HG02642 (cell line): ENCODE measurements at regions not wholly inside any gene's neighbourhood (a gene's known extent, or its start where the extent isn't known, plus 50 kb on each side); places are given as distances from the start of the nearest gene placed in this dataset.

ENCODE experiments used
- ATAC-seq: cut with Tn5 transposase; IDR thresholded peaks from one replicate; pipeline ENCODE4 v1.9.1; 2021; ENCODE audit warnings: mild to moderate bottlenecking; ENCODE audit not compliant: unreplicated experiment, poor library complexity

DNA sequence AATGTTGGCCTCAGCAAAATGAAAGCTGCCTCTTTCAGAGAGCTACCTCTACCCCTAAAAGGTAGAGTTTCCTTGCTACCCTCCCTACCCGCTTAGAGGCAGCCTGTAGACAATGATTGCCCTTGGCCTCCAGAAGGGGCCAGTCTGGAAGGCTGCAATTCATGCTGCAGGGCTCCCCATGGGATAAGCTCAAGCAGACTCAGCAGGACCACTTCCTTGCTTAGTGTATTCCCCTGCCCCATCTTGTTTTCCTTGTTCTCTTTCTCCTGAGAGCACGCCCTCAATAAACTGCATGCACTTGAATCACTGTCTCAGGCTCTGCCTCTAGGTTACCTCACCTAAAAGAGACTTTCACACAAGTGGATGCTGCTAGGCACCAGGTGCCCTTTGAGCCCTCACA is 134.0 kb upstream of the CTNNB1 start:
- ATAC-seq, result no peak

GRCh38 chr3:41073190-41073589 is 126.1 kb upstream of the CTNNB1 start:
- ATAC-seq, result no peak

GRCh38 chr3:41075975-41076374 is 123.3 kb upstream of the CTNNB1 start:
- ATAC-seq, result no peak

DNA sequence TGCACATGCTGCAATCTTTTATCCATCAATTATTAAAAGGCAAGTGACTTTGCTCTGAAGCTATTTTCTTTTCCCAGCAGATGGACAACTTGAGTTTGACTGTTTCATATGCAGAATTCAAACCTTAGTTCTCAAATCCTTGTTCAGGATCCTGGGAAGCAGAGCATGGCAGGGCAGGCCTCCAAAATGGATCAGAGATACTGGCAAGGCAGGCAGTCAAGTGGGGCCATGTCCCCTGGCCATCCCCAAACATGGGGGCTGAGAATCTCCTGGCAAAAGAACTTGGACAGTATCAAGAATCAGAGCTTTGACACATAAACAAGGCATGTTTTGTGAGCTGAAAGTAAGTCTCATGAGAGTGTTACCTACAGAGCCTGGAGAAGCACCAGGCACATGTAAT is 122.9 kb upstream of the CTNNB1 start:
- ATAC-seq, result no peak

GRCh38 chr3:41080141-41080540 is 119.2 kb upstream of the CTNNB1 start:
- no peak for ATAC-seq

- ATAC-seq, result no peak
Observed at GRCh38 chr3:41088882-41089281, 110.4 kb upstream of the CTNNB1 start.

DNA sequence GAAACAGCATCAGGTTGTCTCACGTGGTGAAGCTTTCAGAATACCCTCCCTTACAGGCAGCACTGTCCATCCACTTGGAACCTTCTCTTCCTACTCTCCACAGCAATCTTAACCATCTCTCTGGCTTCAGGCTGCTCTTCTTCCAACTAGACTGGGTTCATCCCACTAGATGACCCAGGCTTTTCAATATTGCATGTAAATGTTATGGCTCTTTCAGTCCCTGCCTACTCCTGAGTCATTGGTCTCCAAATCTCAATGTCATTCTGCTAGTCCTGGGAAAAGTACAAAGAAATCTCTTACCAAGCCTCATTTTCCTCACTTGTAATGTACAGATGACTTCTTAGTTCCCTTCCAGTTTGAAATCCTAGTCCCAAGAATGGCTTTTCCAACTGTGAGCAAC is 109.7 kb upstream of the CTNNB1 start:
- ATAC-seq, result no peak

DNA sequence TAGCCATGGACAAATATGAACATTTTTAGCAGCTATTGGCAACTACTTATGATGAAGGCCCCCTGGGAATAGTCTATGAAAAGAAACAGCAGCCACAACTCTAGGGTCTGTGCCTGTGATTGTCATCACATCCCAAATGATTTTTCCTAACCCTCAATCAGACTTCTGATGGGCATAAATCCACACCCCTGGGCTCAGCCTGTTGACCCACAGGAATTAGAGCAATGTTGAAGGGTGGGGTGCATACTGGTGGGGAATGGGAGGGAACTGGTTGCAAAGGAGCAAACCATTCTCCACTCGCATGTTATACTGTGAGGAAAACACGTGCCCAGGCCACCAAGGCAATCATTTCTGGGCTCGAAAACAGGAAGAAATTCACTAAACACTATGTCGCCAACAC is 106.5 kb upstream of the CTNNB1 start:
- ATAC-seq, result no peak

DNA sequence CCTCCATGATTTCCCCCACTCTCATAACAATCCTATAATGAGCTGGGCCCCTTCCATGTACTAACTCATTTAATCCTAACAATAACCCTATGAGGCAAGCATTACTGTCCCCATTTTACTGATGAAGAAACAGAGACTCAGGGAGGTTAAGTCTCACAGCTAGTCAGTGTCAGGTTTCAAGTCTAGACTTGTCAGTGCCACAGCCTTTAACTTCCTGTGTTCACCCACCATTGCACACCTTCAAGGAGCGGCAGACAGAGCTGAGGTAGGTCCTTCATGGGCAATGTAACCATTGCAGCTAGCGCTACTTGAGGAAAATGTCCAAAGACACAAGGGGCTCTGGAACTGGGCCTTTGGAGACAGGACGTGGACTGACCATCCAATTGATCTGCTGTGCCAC is 105.8 kb upstream of the CTNNB1 start:
- no peak for ATAC-seq

GRCh38 chr3:41094351-41094750 is 105.0 kb upstream of the CTNNB1 start:
- ATAC-seq, result no peak

DNA sequence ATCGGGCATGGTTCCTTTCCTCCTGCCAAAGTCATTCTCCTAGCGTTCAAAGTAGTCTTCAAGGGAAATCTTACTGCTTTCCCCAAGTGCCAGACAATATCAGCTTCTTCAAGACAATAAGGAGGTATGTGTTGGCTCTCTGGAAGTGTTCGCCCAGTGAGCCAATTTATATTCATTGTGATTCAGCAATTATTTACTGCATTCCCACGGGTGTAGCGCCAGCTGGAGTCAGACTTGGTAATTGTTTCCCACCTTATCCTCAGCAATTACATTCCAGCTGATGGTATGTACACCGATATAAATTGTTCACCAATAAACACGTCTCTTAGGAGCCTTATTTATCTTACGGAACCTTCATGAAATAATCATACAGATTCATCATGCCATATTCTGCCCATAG is 103.6 kb upstream of the CTNNB1 start:
- no peak for ATAC-seq

DNA sequence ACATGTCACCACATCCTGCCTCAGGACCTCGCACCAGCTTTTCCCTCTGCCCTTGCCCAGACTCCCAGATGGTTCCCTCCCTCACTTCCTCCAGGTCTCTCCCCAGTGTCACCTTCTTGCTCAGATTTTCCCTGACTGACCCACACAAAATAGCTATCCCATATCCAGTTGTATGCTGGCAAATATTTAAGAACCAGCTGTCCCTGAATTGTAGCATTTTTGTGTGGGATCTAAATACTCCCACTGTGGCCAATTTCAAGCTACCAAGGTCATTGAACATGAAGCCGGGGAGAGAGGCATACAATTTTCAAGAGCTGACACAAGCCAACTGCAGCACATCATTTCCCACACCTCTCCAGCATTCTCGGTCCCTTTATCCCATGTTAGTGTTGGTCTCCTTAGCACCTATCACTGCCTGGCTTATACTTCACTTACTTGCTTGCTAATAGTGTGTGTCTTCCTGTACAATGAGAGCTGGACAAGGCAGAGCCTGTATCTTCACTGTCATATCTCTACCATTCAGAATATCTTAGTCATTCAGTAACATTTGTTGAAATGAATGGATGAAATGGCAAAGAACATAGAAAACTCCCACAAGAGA is 101.3 kb upstream of the CTNNB1 start:
- ATAC-seq, result no peak

- no peak for ATAC-seq
Observed at GRCh38 chr3:41101231-41101630, 98.1 kb upstream of the CTNNB1 start.

GRCh38 chr3:41102053-41102556 is 97.2 kb upstream of the CTNNB1 start:
- no peak for ATAC-seq

DNA sequence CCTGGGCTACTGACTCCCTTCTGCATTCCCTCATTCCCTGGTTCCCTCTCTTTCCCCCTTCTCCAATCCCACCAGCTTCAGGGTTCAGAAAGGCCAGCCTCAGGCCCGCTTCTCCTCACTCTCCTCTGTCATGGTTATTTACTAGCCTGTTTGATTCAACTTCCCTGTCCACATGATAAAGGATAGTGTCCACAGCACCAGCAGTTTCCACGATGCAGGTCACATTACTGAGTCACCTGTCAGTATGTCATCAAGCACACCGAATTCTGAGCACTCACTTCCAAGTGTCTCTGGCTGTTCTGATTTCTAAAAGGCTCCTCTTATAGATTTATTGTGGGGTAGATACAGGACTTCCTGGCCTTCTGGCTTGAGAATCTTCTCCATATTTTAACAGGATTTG is 96.6 kb upstream of the CTNNB1 start:
- ATAC-seq, result no peak

GRCh38 chr3:41103200-41103599 is 96.1 kb upstream of the CTNNB1 start:
- no peak for ATAC-seq

GRCh38 chr3:41104147-41104546 is 95.2 kb upstream of the CTNNB1 start:
- ATAC-seq, result no peak

GRCh38 chr3:41106691-41107090 is 92.6 kb upstream of the CTNNB1 start:
- ATAC-seq, result no peak

GRCh38 chr3:41111011-41111410 is 88.3 kb upstream of the CTNNB1 start:
- no peak for ATAC-seq

DNA sequence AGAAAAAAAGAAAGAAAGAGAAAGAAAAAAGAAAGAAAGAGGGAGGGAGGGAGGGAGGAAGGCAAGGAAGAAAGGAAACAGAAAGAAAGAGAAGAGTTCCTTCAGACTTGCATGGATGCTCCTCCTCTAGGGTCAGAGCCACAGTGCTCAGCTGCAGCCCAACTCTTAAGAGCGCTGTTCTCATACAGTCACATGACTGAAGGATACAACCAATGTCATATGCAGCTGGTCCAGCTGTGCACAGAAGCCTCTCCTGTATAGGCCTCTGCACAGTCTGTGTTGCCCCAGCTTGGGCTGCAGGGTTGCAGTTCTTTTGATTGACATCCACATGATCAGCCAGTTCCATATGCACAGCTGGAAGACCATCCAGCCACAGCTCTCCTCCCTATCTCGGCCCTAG is 86.8 kb upstream of the CTNNB1 start:
- no peak for ATAC-seq

GRCh38 chr3:41115069-41115468 is 84.2 kb upstream of the CTNNB1 start:
- no peak for ATAC-seq

GRCh38 chr3:41116851-41117250 is 82.5 kb upstream of the CTNNB1 start:
- no peak for ATAC-seq

- peak; percentile 85 for ATAC-seq
Observed at GRCh38 chr3:41117398-41117870, 81.9 kb upstream of the CTNNB1 start.
